Fibroblast of lung (primary cell): ENCODE measurements at regions not wholly inside any gene's neighbourhood (a gene's known extent, or its start where the extent isn't known, plus 50 kb on each side); places are given as distances from the start of the nearest gene placed in this dataset.

Experiments
- DNase-seq, 2 donors: peaks; one replicate each; pipeline versions ENCODE4 v3.0.0 to v3.0.0-alpha.2; 2010; ENCODE audit warnings: low read depth in 2 of 2
- H2AFZ ChIP-seq: 2 replicates; pipeline ENCODE4 v1.5.1; 2012; ENCODE audit warnings: low read length, control low read depth, inconsistent platforms
- H3K27ac ChIP-seq: 2 replicates; pipeline ENCODE4 v1.5.1; 2011; ENCODE audit warnings: low read length, control low read depth; ENCODE audit not compliant: insufficient read depth
- H3K27me3 ChIP-seq: 2 replicates; pipeline ENCODE4 v1.5.1; 2011; ENCODE audit warnings: mild to moderate bottlenecking, low read length; ENCODE audit not compliant: control insufficient read depth, insufficient read depth
- H3K36me3 ChIP-seq: 2 replicates; pipeline ENCODE4 v1.5.1; 2011; ENCODE audit warnings: low read length; ENCODE audit not compliant: control insufficient read depth, insufficient read depth
- H3K4me1 ChIP-seq: 2 replicates; pipeline ENCODE4 v1.5.1; 2011; ENCODE audit warnings: low read length; ENCODE audit not compliant: control insufficient read depth, insufficient read depth; ENCODE audit errors: extremely low read depth
- H3K4me2 ChIP-seq: 2 replicates; pipeline ENCODE4 v1.5.1; 2011; ENCODE audit warnings: low read length, control low read depth; ENCODE audit not compliant: insufficient read depth; ENCODE audit errors: extremely low read depth
- H3K4me3 ChIP-seq, 4 experiments: fragments of 200-600 bp in 1 of 4; sonication (generic) in 1 of 4; replicated peaks in 1 of 4; 2 replicates each; pipeline ENCODE4 v1.5.1; 2011 to 2016; ENCODE audit warnings: low read length in 4 of 4, low read depth in 3 of 4, mild to moderate bottlenecking in 3 of 4, control low read depth in 2 of 4, inconsistent platforms in 1 of 4, mixed read lengths in 1 of 4; ENCODE audit not compliant: insufficient read depth in 1 of 4; ENCODE audit errors: control extremely low read depth in 1 of 4
- H3K79me2 ChIP-seq: 2 replicates; pipeline ENCODE4 v1.5.1; 2012; ENCODE audit warnings: mild to moderate bottlenecking, low read length, inconsistent platforms; ENCODE audit not compliant: control insufficient read depth, insufficient read depth
- H3K9ac ChIP-seq: 2 replicates; pipeline ENCODE4 v1.5.1; 2011; ENCODE audit warnings: mild to moderate bottlenecking, low read length, control low read depth; ENCODE audit not compliant: insufficient read depth
- H3K9me3 ChIP-seq: 2 replicates; pipeline ENCODE4 v1.5.1; 2012; ENCODE audit warnings: low read depth, low read length; ENCODE audit not compliant: control insufficient read depth, insufficient read depth
- H4K20me1 ChIP-seq: 2 replicates; pipeline ENCODE4 v1.5.1; 2011; ENCODE audit warnings: low read length; ENCODE audit not compliant: control insufficient read depth, insufficient read depth; ENCODE audit errors: extremely low read depth
- EZH2 ChIP-seq: IDR thresholded peaks from 2 replicates; pipeline ENCODE4 v1.5.1; 2012; ENCODE audit warnings: low read length, control low read depth, mild to moderate bottlenecking; ENCODE audit errors: missing control alignments
- TF ChIP-seq, protein P1 (sequence below), 2 donors: IDR thresholded peaks in 1 of 2; conservative IDR thresholded peaks in 1 of 2; 1 replicate in 1 of 2; 2 replicates in 1 of 2; pipeline ENCODE4 v1.5.1; 2011 to 2012; ENCODE audit warnings: low read length in 2 of 2, control low read depth in 1 of 2, inconsistent platforms in 1 of 2, low read depth in 1 of 2, mild to moderate bottlenecking in 1 of 2

DNA sequence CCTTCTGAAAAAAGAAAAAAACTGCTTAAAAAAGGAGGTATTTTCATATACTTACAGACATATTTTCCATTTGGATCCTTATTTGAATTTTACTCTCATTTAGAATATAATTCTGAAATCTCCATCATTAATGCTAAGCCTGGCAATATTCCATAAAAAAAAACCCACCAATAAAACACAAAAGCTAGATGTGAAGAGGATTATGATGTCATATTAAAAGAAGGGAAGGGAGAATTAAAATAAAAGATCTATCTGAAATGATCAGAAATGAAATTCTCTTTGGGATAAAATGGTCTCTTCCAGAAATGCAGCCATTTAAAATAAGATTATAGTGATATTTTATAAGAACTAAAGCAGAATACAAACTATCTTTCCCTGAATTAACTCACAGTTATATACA is 206.7 kb upstream of the CAMK1G start:
- no peak overlapping the region for H3K4me3 ChIP-seq
- peaks cover 7% of the 10 kb centered on the region for H3K4me1 ChIP-seq
- no peaks in the 10 kb centered on the region for H3K79me2 ChIP-seq
- H3K9ac ChIP-seq: no peak overlapping the region
- no peaks in the 10 kb centered on the region for H3K27me3 ChIP-seq
- H2AFZ ChIP-seq: no peak overlapping the region
- H3K4me2 ChIP-seq: no peak overlapping the region
- H4K20me1 ChIP-seq: no peaks in the 10 kb centered on the region
- H3K36me3 ChIP-seq: no peaks in the 10 kb centered on the region
- no peaks in the 10 kb centered on the region for H3K9me3 ChIP-seq
- H3K27ac ChIP-seq: no peak overlapping the region
- no peak for DNase-seq
- TF ChIP-seq, protein P1, sequence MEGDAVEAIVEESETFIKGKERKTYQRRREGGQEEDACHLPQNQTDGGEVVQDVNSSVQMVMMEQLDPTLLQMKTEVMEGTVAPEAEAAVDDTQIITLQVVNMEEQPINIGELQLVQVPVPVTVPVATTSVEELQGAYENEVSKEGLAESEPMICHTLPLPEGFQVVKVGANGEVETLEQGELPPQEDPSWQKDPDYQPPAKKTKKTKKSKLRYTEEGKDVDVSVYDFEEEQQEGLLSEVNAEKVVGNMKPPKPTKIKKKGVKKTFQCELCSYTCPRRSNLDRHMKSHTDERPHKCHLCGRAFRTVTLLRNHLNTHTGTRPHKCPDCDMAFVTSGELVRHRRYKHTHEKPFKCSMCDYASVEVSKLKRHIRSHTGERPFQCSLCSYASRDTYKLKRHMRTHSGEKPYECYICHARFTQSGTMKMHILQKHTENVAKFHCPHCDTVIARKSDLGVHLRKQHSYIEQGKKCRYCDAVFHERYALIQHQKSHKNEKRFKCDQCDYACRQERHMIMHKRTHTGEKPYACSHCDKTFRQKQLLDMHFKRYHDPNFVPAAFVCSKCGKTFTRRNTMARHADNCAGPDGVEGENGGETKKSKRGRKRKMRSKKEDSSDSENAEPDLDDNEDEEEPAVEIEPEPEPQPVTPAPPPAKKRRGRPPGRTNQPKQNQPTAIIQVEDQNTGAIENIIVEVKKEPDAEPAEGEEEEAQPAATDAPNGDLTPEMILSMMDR (conservative IDR thresholded peaks at IDR 0.05 in 1 of 2, IDR thresholded peaks at IDR 0.05 in 1 of 2; ENCODE audit: low read depth in 1 of 2, low read length in 2 of 2): no peak

DNA sequence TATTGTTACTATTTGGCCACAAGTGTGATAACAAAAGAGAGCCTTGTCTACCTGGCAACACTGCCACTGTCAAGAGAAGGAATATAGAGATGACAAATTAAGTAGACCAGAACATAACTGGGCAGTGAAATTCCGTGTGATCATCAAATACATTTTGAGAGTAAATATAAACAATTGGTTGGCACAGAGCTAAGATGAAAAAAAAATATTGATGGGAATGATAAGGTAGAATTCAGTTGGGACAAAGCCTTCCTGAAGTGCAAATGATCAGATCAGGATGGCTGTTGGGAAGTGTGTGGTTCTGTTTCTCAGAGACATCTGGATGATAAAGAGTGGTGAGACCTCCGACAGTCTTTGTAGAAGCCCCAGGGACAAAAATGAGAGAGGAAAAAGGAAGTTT is 205.5 kb upstream of the CAMK1G start:
- H3K79me2 ChIP-seq: no peaks in the 10 kb centered on the region
- no peak overlapping the region for H2AFZ ChIP-seq
- no peak overlapping the region for H3K4me3 ChIP-seq
- H3K27ac ChIP-seq: no peak overlapping the region
- H3K27me3 ChIP-seq: no peaks in the 10 kb centered on the region
- no peak overlapping the region for H3K9ac ChIP-seq
- no peaks in the 10 kb centered on the region for H3K9me3 ChIP-seq
- DNase-seq: no peak
- no peak overlapping the region for H3K4me2 ChIP-seq
- H3K36me3 ChIP-seq: no peaks in the 10 kb centered on the region
- H3K4me1 ChIP-seq: peaks cover 7% of the 10 kb centered on the region
- TF ChIP-seq, protein P1 (conservative IDR thresholded peaks at IDR 0.05 in 1 of 2, IDR thresholded peaks at IDR 0.05 in 1 of 2; ENCODE audit: low read depth in 1 of 2, low read length in 2 of 2): no peak
- no peak for TF ChIP-seq EZH2
- H4K20me1 ChIP-seq: no peaks in the 10 kb centered on the region

DNA sequence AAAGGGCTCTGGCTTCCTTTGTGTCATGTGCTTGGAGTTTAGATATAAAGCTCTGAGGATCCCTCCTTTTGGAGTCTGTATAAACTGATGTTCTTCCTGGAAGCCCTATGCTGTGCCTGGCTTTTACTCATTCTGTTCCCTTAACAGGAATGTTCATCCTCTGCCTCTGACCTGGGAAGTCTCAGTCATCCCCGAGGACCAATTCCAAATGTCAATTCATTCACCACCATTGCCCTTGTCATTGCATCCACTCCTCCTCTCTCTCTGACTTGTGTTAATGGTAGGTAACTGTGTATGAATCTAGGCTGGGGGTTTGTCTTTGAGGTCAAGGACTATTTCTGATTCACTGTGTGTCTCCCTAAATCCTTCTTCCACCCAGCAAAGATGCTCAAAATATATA is 204.2 kb upstream of the CAMK1G start:
- no peak overlapping the region for H3K9ac ChIP-seq
- H3K79me2 ChIP-seq: no peaks in the 10 kb centered on the region
- no peak overlapping the region for H2AFZ ChIP-seq
- no peak overlapping the region for H3K4me2 ChIP-seq
- H3K4me1 ChIP-seq: peaks cover 7% of the 10 kb centered on the region
- no peaks in the 10 kb centered on the region for H3K9me3 ChIP-seq
- no peak overlapping the region for H3K4me3 ChIP-seq
- H3K27me3 ChIP-seq: no peaks in the 10 kb centered on the region
- no peak for DNase-seq
- no peaks in the 10 kb centered on the region for H3K36me3 ChIP-seq
- H3K27ac ChIP-seq: no peak overlapping the region
- no peaks in the 10 kb centered on the region for H4K20me1 ChIP-seq
- no peak for TF ChIP-seq EZH2
- TF ChIP-seq, protein P1 (conservative IDR thresholded peaks at IDR 0.05 in 1 of 2, IDR thresholded peaks at IDR 0.05 in 1 of 2; ENCODE audit: low read depth in 1 of 2, low read length in 2 of 2): no peak
